HAP-1 (cell line): ENCODE measurements at regions not wholly inside any gene's neighbourhood (a gene's known extent, or its start where the extent isn't known, plus 50 kb on each side); places are given as distances from the start of the nearest gene placed in this dataset.

ENCODE experiments used
- DNase-seq, 2 experiments: peaks; one replicate each; pipeline ENCODE4 v3.0.0-alpha.2; 2016 to 2020; ENCODE audit warnings: low spot score in 2 of 2
- H3K27me3 ChIP-seq: fragments of 250-450 bp; sonication (Bioruptor Pico); 2 replicates; pipeline ENCODE4 v1.5.1; 2020; ENCODE audit warnings: low read depth, mild to moderate bottlenecking, moderate library complexity
- H3K36me3 ChIP-seq: fragments of 250-450 bp; sonication (Bioruptor Pico); replicated peaks from 2 replicates; pipeline ENCODE4 v1.5.1; 2020; ENCODE audit warnings: mild to moderate bottlenecking
- H3K4me1 ChIP-seq: fragments of 250-450 bp; sonication (Bioruptor Pico); 2 replicates; pipeline ENCODE4 v1.5.1; 2020; ENCODE audit warnings: mild to moderate bottlenecking
- H3K4me3 ChIP-seq: fragments of 250-450 bp; sonication (Bioruptor Pico); 2 replicates; pipeline ENCODE4 v1.5.1; 2020; ENCODE audit warnings: mild to moderate bottlenecking, moderate library complexity
- H3K9me3 ChIP-seq: fragments of 250-450 bp; sonication (Bioruptor Pico); 2 replicates; pipeline ENCODE4 v1.5.1; 2020; ENCODE audit warnings: mild to moderate bottlenecking, moderate library complexity
- in situ Hi-C: fragments of 300-500 bp; cut with MboI; formaldehyde crosslinking; loops from 3 replicates; pipeline ENCODE4 v1.14.3; 2020; ENCODE audit warnings: low sequenced_read_pairs, inconsistent platforms, mixed read lengths

GRCh38 chr12:92495108-92495507, 207.7 kb upstream of the PLEKHG7 start:
- no peaks in the 10 kb centered on the region for H3K4me1 ChIP-seq

GRCh38 chr12:92493816-92494215, 209.0 kb upstream of the PLEKHG7 start:
- no peak for DNase-seq
- Histone ChIP-seq H3K9me3 (no peaks in the 10 kb centered on the region), H3K4me3 (no peak overlapping the region), H3K27me3 (no peaks in the 10 kb centered on the region), H3K4me1 (no peaks in the 10 kb centered on the region), H3K36me3 (no peaks in the 10 kb centered on the region)
- in situ Hi-C loops = no loop called here

More at GRCh38 chr12:92495108-92495507, 207.7 kb upstream of the PLEKHG7 start:
- no peaks in the 10 kb centered on the region for H3K9me3 ChIP-seq
- H3K27me3 ChIP-seq = no peaks in the 10 kb centered on the region
- no peak overlapping the region for H3K4me3 ChIP-seq
- DNase-seq = no peak
- no peaks in the 10 kb centered on the region for H3K36me3 ChIP-seq
- in situ Hi-C loops = no loop called here

- no peak overlapping the region for H3K4me3 ChIP-seq
- H3K36me3 ChIP-seq = no peaks in the 10 kb centered on the region
- in situ Hi-C loops = no loop called here
- H3K27me3 ChIP-seq = no peaks in the 10 kb centered on the region
- no peaks in the 10 kb centered on the region for H3K9me3 ChIP-seq
- no peak for DNase-seq
- no peaks in the 10 kb centered on the region for H3K4me1 ChIP-seq
These were observed 209.8 kb upstream of the PLEKHG7 start for GRCh38 chr12:92492995-92493394.

- Histone ChIP-seq H3K4me3 (no peak overlapping the region), H3K27me3 (no peaks in the 10 kb centered on the region), H3K36me3 (no peaks in the 10 kb centered on the region), H3K9me3 (no peaks in the 10 kb centered on the region), H3K4me1 (no peaks in the 10 kb centered on the region)
- in situ Hi-C loops = no loop called here
- no peak for DNase-seq
These were observed 210.5 kb upstream of the PLEKHG7 start for GRCh38 chr12:92492291-92492690.

- Histone ChIP-seq H3K36me3 (no peaks in the 10 kb centered on the region), H3K9me3 (no peaks in the 10 kb centered on the region), H3K4me3 (no peak overlapping the region), H3K27me3 (no peaks in the 10 kb centered on the region), H3K4me1 (no peaks in the 10 kb centered on the region)
- in situ Hi-C loops = no loop called here
- DNase-seq = no peak
These were observed 213.0 kb upstream of the PLEKHG7 start for GRCh38 chr12:92489781-92490180.

- no peak for DNase-seq
These were observed 214.1 kb upstream of the PLEKHG7 start for GRCh38 chr12:92488735-92489134.

GRCh38 chr12:92487138-92487485, 215.7 kb upstream of the PLEKHG7 start:
- DNase-seq = no peak
- Histone ChIP-seq H3K9me3 (no peaks in the 10 kb centered on the region), H3K27me3 (no peaks in the 10 kb centered on the region), H3K4me1 (no peaks in the 10 kb centered on the region), H3K36me3 (no peaks in the 10 kb centered on the region), H3K4me3 (no peak overlapping the region)
- in situ Hi-C loops = no loop called here

More at GRCh38 chr12:92488735-92489134, 214.1 kb upstream of the PLEKHG7 start:
- H3K27me3 ChIP-seq = no peaks in the 10 kb centered on the region
- in situ Hi-C loops = no loop called here
- no peaks in the 10 kb centered on the region for H3K9me3 ChIP-seq
- H3K36me3 ChIP-seq = no peaks in the 10 kb centered on the region
- H3K4me3 ChIP-seq = no peak overlapping the region
- no peaks in the 10 kb centered on the region for H3K4me1 ChIP-seq

- Histone ChIP-seq H3K4me3 (no peak overlapping the region), H3K27me3 (no peaks in the 10 kb centered on the region), H3K4me1 (no peaks in the 10 kb centered on the region), H3K9me3 (no peaks in the 10 kb centered on the region), H3K36me3 (no peaks in the 10 kb centered on the region)
- in situ Hi-C loops = no loop called here
- DNase-seq = no peak
These were observed 216.2 kb upstream of the PLEKHG7 start for GRCh38 chr12:92486443-92487137.

GRCh38 chr12:92485351-92486348, 217.1 kb upstream of the PLEKHG7 start:
- Histone ChIP-seq H3K27me3 (no peaks in the 10 kb centered on the region), H3K4me3 (no peak overlapping the region), H3K4me1 (no peaks in the 10 kb centered on the region), H3K36me3 (no peaks in the 10 kb centered on the region), H3K9me3 (no peaks in the 10 kb centered on the region)
- in situ Hi-C loops = no loop called here
- DNase-seq = no peak

- in situ Hi-C loops = no loop called here
- no peaks in the 10 kb centered on the region for H3K4me1 ChIP-seq
- no peaks in the 10 kb centered on the region for H3K27me3 ChIP-seq
- no peak for DNase-seq
- no peaks in the 10 kb centered on the region for H3K36me3 ChIP-seq
- H3K9me3 ChIP-seq = no peaks in the 10 kb centered on the region
- H3K4me3 ChIP-seq = no peak overlapping the region
These were observed 220.2 kb upstream of the PLEKHG7 start for GRCh38 chr12:92482599-92482998.

GRCh38 chr12:92481066-92481465, 221.7 kb upstream of the PLEKHG7 start:
- Histone ChIP-seq H3K36me3 (no peaks in the 10 kb centered on the region), H3K9me3 (no peaks in the 10 kb centered on the region), H3K27me3 (no peaks in the 10 kb centered on the region), H3K4me1 (no peaks in the 10 kb centered on the region), H3K4me3 (no peak overlapping the region)
- no peak for DNase-seq
- in situ Hi-C loops = no loop called here

- no peak overlapping the region for H3K4me3 ChIP-seq
- DNase-seq = no peak
- no peaks in the 10 kb centered on the region for H3K27me3 ChIP-seq
- H3K4me1 ChIP-seq = peaks cover 8% of the 10 kb centered on the region
- H3K36me3 ChIP-seq = no peaks in the 10 kb centered on the region
- in situ Hi-C loops = no loop called here
- no peaks in the 10 kb centered on the region for H3K9me3 ChIP-seq
These were observed 224.1 kb upstream of the PLEKHG7 start for GRCh38 chr12:92478692-92479091.

GRCh38 chr12:92476844-92477243, 225.9 kb upstream of the PLEKHG7 start:
- Histone ChIP-seq H3K9me3 (no peaks in the 10 kb centered on the region), H3K4me3 (no peak overlapping the region), H3K27me3 (no peaks in the 10 kb centered on the region), H3K4me1 (peaks cover 14% of the 10 kb centered on the region), H3K36me3 (no peaks in the 10 kb centered on the region)
- in situ Hi-C loops = no loop called here
- no peak for DNase-seq

GRCh38 chr12:92473564-92473963, 229.2 kb upstream of the PLEKHG7 start:
- in situ Hi-C loops = no loop called here
- peak in 1 of 2 experiments; percentile 79 for DNase-seq
- no peaks in the 10 kb centered on the region for H3K27me3 ChIP-seq
- H3K4me3 ChIP-seq = no peak overlapping the region
- H3K9me3 ChIP-seq = no peaks in the 10 kb centered on the region
- no peaks in the 10 kb centered on the region for H3K36me3 ChIP-seq
- peaks cover 14% of the 10 kb centered on the region for H3K4me1 ChIP-seq
